H9 (cell line): ENCODE measurements at regions not wholly inside any gene's neighbourhood (a gene's known extent, or its start where the extent isn't known, plus 50 kb on each side); places are given as distances from the start of the nearest gene placed in this dataset.

Experiments
- DNase-seq: peaks from one replicate; pipeline ENCODE4 v3.0.0-alpha.2; 2017
- H2AFZ ChIP-seq: one replicate; pipeline ENCODE4 v1.6.1; 2013; ENCODE audit warnings: mild to moderate bottlenecking, low read length, control low read depth, moderate library complexity
- H2AK5ac ChIP-seq: 2 replicates; pipeline ENCODE4 v1.6.1; 2013; ENCODE audit warnings: low read length, control low read depth, mixed read lengths; ENCODE audit not compliant: insufficient read length
- H2BK120ac ChIP-seq: one replicate; pipeline ENCODE4 v1.6.1; 2013; ENCODE audit warnings: low read depth, mild to moderate bottlenecking, low read length, control low read depth, inconsistent platforms; ENCODE audit not compliant: poor library complexity, severe bottlenecking
- H2BK12ac ChIP-seq: 2 replicates; pipeline ENCODE4 v1.6.1; 2013; ENCODE audit warnings: low read length, control low read depth, mixed read lengths, low read depth; ENCODE audit not compliant: insufficient read length
- H2BK15ac ChIP-seq: 2 replicates; pipeline ENCODE4 v1.6.1; 2013; ENCODE audit warnings: low read depth, low read length, control low read depth
- H2BK20ac ChIP-seq: one replicate; pipeline ENCODE4 v1.6.1; 2013; ENCODE audit warnings: low read depth, mild to moderate bottlenecking, low read length, control low read depth, inconsistent platforms; ENCODE audit not compliant: poor library complexity, severe bottlenecking
- H2BK5ac ChIP-seq: 2 replicates; pipeline ENCODE4 v1.6.1; 2013; ENCODE audit warnings: low read length, control low read depth, mixed read lengths; ENCODE audit not compliant: insufficient read length
- H3K14ac ChIP-seq: 2 replicates; pipeline ENCODE4 v1.6.1; 2013; ENCODE audit warnings: low read length, control low read depth; ENCODE audit not compliant: insufficient read depth
- H3K18ac ChIP-seq: 2 replicates; pipeline ENCODE4 v1.6.1; 2013; ENCODE audit warnings: low read depth, mild to moderate bottlenecking, mixed read lengths, low read length, control low read depth; ENCODE audit not compliant: insufficient read length
- H3K23ac ChIP-seq: 2 replicates; pipeline ENCODE4 v1.6.1; 2013; ENCODE audit warnings: low read length, control low read depth, mixed read lengths, low read depth; ENCODE audit not compliant: insufficient read length
- H3K23me2 ChIP-seq: 2 replicates; pipeline ENCODE4 v1.6.1; 2013; ENCODE audit warnings: low read depth, mild to moderate bottlenecking, mixed read lengths, low read length, control low read depth; ENCODE audit not compliant: insufficient read length, poor library complexity, severe bottlenecking
- H3K27ac ChIP-seq: 2 replicates; pipeline ENCODE4 v1.5.1; 2013; ENCODE audit warnings: low read length, control low read depth, mixed read lengths, low read depth; ENCODE audit not compliant: insufficient read length
- H3K27me3 ChIP-seq: 2 replicates; pipeline ENCODE4 v1.6.1; 2013; ENCODE audit warnings: low read length, control low read depth, inconsistent platforms; ENCODE audit not compliant: insufficient read depth
- H3K4ac ChIP-seq: 2 replicates; pipeline ENCODE4 v1.6.1; 2013; ENCODE audit warnings: low read depth, mild to moderate bottlenecking, control low read depth, inconsistent platforms, low read length, moderate library complexity
- H3K4me1 ChIP-seq: 2 replicates; pipeline ENCODE4 v1.6.1; 2013; ENCODE audit warnings: low read length, control low read depth, inconsistent platforms; ENCODE audit not compliant: insufficient read depth
- H3K4me2 ChIP-seq: 2 replicates; pipeline ENCODE4 v1.6.1; 2013; ENCODE audit warnings: low read length, control low read depth, mixed read lengths; ENCODE audit not compliant: insufficient read length, insufficient read depth
- H3K56ac ChIP-seq: 2 replicates; pipeline ENCODE4 v1.6.1; 2013; ENCODE audit warnings: low read depth, mild to moderate bottlenecking, mixed read lengths, low read length, control low read depth; ENCODE audit not compliant: insufficient read length
- H3K79me1 ChIP-seq: 2 replicates; pipeline ENCODE4 v1.6.1; 2013; ENCODE audit warnings: low read depth, mild to moderate bottlenecking, moderate library complexity, low read length, control low read depth, inconsistent platforms; ENCODE audit not compliant: insufficient read depth, poor library complexity, severe bottlenecking
- H3K79me2 ChIP-seq: 2 replicates; pipeline ENCODE4 v1.6.1; 2013; ENCODE audit warnings: low read length, control low read depth, inconsistent platforms; ENCODE audit not compliant: insufficient read depth
- H3K9ac ChIP-seq: 2 replicates; pipeline ENCODE4 v1.6.1; 2013; ENCODE audit warnings: low read length, control low read depth, mixed read lengths; ENCODE audit not compliant: insufficient read length; ENCODE audit errors: extremely low read depth
- H3K9me3 ChIP-seq: one replicate; pipeline ENCODE4 v1.6.1; 2013; ENCODE audit warnings: low read depth, low read length, inconsistent platforms; ENCODE audit not compliant: control insufficient read depth
- H3T11ph ChIP-seq: one replicate; pipeline ENCODE4 v1.6.1; 2013; ENCODE audit warnings: mild to moderate bottlenecking, low read length, control low read depth, inconsistent platforms
- H4K20me1 ChIP-seq: one replicate; pipeline ENCODE4 v1.6.1; 2013; ENCODE audit not compliant: control insufficient read depth, insufficient read length, insufficient read depth
- H4K5ac ChIP-seq: 2 replicates; pipeline ENCODE4 v1.6.1; 2013; ENCODE audit warnings: low read depth, mild to moderate bottlenecking, mixed read lengths, low read length, control low read depth; ENCODE audit not compliant: insufficient read length
- H4K8ac ChIP-seq: replicated peaks from 2 replicates; pipeline ENCODE4 v1.6.1; 2013; ENCODE audit warnings: low read length, control low read depth, mixed read lengths, low read depth; ENCODE audit not compliant: insufficient read length
- H4K91ac ChIP-seq: 2 replicates; pipeline ENCODE4 v1.6.1; 2013; ENCODE audit warnings: low read depth, mild to moderate bottlenecking, moderate library complexity, mixed read lengths, low read length, control low read depth; ENCODE audit not compliant: insufficient read length
- H3K27ac Mint-ChIP-seq, 3 experiments: 2 replicates in 2 of 3; 3 replicates in 1 of 3; pipeline ENCODE4 v1.8.0; 2020 to 2021; ENCODE audit warnings: mixed read lengths in 3 of 3, mild to moderate bottlenecking in 1 of 3, moderate library complexity in 1 of 3
- H3K27me3 Mint-ChIP-seq: 2 replicates; pipeline ENCODE4 v1.8.0; 2021; ENCODE audit warnings: low read depth, mild to moderate bottlenecking, moderate library complexity, mixed read lengths
- H3K36me3 Mint-ChIP-seq, 3 experiments: 2 replicates in 2 of 3; 3 replicates in 1 of 3; pipeline ENCODE4 v1.8.0; 2020 to 2021; ENCODE audit warnings: low read depth in 3 of 3, mixed read lengths in 3 of 3; ENCODE audit not compliant: insufficient read depth in 1 of 3
- H3K4me1 Mint-ChIP-seq, 2 experiments: 2 replicates each; pipeline ENCODE4 v1.8.0; 2020; ENCODE audit warnings: mixed read lengths in 2 of 2
- H3K4me3 Mint-ChIP-seq, 2 experiments: 2 replicates in 1 of 2; 3 replicates in 1 of 2; pipeline ENCODE4 v1.8.0; 2020 to 2021; ENCODE audit warnings: mild to moderate bottlenecking in 2 of 2, mixed read lengths in 2 of 2, moderate library complexity in 1 of 2
- H3K9me3 Mint-ChIP-seq, 2 experiments: 2 replicates in 1 of 2; 3 replicates in 1 of 2; pipeline ENCODE4 v1.8.0; 2020; ENCODE audit warnings: mild to moderate bottlenecking in 2 of 2, mixed read lengths in 2 of 2, moderate library complexity in 1 of 2
- CTCF ChIP-seq: fragments of 200-600 bp; sonication (generic); conservative IDR thresholded peaks from 3 replicates; pipeline ENCODE4 v1.8.0; 2021; ENCODE audit warnings: antibody characterized with exemption, mild to moderate bottlenecking
- WGBS: extraction: QIAGEN DNeasy Blood & Tissue Kit; methylation state at CpG from one replicate; pipeline ENCODE4 v1.1.7; 2013; ENCODE audit warnings: missing lambda C conversion rate, low lambda C conversion rate, mixed read lengths; ENCODE audit not compliant: insufficient read length; ENCODE audit errors: extremely low coverage; 5-methylcytosine and 5-hydroxymethylcytosine counted together

GRCh38 chrX:115392031-115392430 is 102.5 kb downstream of the LUZP4 start:
- Mint-ChIP-seq H3K4me1 (peaks cover 9 to 19% of the 10 kb centered on the region in 2 experiments; a peak in 3 of 4 replicates), H3K4me3 (no peak overlapping the region), H3K36me3 (no peaks in the 10 kb centered on the region), H3K27me3 (peaks cover 3% of the 10 kb centered on the region; the same call in 1 of the 2 replicates), H3K27ac (no peak overlapping the region), H3K9me3 (no peaks in the 10 kb centered on the region; a peak in 1 of 5 replicates)
- H3K4me2 ChIP-seq = no peak overlapping the region
- no peak overlapping the region for H3K18ac ChIP-seq
- no peak overlapping the region for H2BK15ac ChIP-seq
- H3K23me2 ChIP-seq = no peaks in the 10 kb centered on the region
- H3T11ph ChIP-seq = no peak overlapping the region
- H3K79me2 ChIP-seq = no peaks in the 10 kb centered on the region
- no peak overlapping the region for H2BK20ac ChIP-seq
- H2BK120ac ChIP-seq = no peak overlapping the region
- H3K14ac ChIP-seq = no peak overlapping the region
- no peaks in the 10 kb centered on the region for H3K27me3 ChIP-seq
- no peaks in the 10 kb centered on the region for H4K20me1 ChIP-seq
- TF ChIP-seq CTCF = no peak
- no peaks in the 10 kb centered on the region for H3K9me3 ChIP-seq
- no peak overlapping the region for H2BK12ac ChIP-seq
- H3K4me1 ChIP-seq = peaks cover 2% of the 10 kb centered on the region; the same call in 1 of the 2 replicates
- H3K4ac ChIP-seq = no peak overlapping the region
- H3K79me1 ChIP-seq = no peaks in the 10 kb centered on the region
- no peak for DNase-seq
- no peak overlapping the region for H4K5ac ChIP-seq
- no peak overlapping the region for H2AFZ ChIP-seq
- H3K9ac ChIP-seq = no peak overlapping the region
- H4K91ac ChIP-seq = no peak overlapping the region
- no peak overlapping the region for H3K56ac ChIP-seq
- WGBS = no CpG with 5 or more reads among the region's 2 CpGs
- no peak overlapping the region for H2AK5ac ChIP-seq
- no peak overlapping the region for H3K23ac ChIP-seq
- H4K8ac ChIP-seq = no peak overlapping the region
- H3K27ac ChIP-seq = no peak overlapping the region
- no peak overlapping the region for H2BK5ac ChIP-seq
